Thoracic aorta (tissue), 2 donors: ENCODE measurements at regions not wholly inside any gene's neighbourhood (a gene's known extent, or its start where the extent isn't known, plus 50 kb on each side); places are given as distances from the start of the nearest gene placed in this dataset.

ENCODE experiments used
- ATAC-seq: fragments of 150-250 bp; one replicate; pipeline ENCODE4 v1.8.0; 2017; ENCODE audit warnings: low read depth; ENCODE audit not compliant: insufficient number of reproducible peaks, low FRiP score
- DNase-seq: peaks from one replicate; pipeline ENCODE4 v3.0.0-alpha.2; 2020; ENCODE audit warnings: low spot score
- H3K27ac ChIP-seq, 2 donors: fragments of 200-600 bp; sonication (generic); 1 replicate in 1 of 2; 2 replicates in 1 of 2; pipeline ENCODE4 v1.5.1; 2016; ENCODE audit warnings: mild to moderate bottlenecking in 2 of 2, moderate library complexity in 2 of 2
- H3K27me3 ChIP-seq: fragments of 200-600 bp; sonication (generic); replicated peaks from 2 replicates; pipeline ENCODE4 v1.6.0; 2016; ENCODE audit warnings: mild to moderate bottlenecking; ENCODE audit not compliant: insufficient read depth
- H3K36me3 ChIP-seq: fragments of 200-600 bp; sonication (generic); one replicate; pipeline ENCODE4 v1.5.1; 2016
- H3K4me1 ChIP-seq, 2 donors: fragments of 200-600 bp; sonication (generic); 1 replicate in 1 of 2; 2 replicates in 1 of 2; pipeline versions ENCODE4 v1.5.1 to v1.6.0; 2016; ENCODE audit warnings: low read depth in 2 of 2, mild to moderate bottlenecking in 1 of 2; ENCODE audit not compliant: control insufficient read depth in 1 of 2
- H3K4me3 ChIP-seq: fragments of 200-600 bp; sonication (generic); 2 replicates; pipeline ENCODE4 v1.5.1; 2016; ENCODE audit warnings: mild to moderate bottlenecking
- H3K9me3 ChIP-seq: fragments of 200-600 bp; sonication (generic); 2 replicates; pipeline ENCODE4 v1.5.1; 2016
- TF ChIP-seq, protein P1 (sequence below): fragments of 200-600 bp; sonication (generic); IDR thresholded peaks from one replicate; pipeline ENCODE4 v1.5.1; 2019; ENCODE audit warnings: antibody characterized with exemption

DNA sequence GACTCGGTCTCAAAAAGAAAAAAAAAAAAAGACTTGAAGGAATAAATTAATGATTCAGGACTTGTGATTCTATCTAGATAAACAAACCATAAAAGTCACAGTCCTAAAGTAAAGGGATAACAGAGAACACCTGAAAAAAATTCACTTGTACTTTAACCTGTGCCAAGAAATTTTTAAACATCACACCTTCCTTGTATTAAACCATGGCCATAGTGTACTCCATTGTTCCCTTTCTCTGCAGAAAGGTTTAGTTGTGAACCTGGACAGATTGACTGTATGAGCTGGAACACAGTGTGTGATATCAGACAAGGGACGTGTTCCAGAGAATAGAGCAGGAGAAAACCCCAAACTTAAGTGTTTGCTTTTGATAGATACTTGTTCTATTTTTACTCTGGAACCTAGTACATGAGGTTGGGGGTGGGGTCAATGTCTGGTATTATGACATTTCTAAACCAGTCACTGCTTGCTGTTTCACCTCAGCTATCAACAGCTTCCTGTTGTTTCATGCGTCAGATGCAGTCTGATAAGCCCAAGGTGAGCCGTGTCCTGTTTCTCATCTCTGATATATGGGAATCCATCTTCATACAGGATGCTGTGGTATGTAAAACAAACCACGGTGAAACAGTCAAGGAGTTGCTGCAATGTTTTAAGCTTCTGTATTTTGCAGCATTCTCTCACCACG lies 62.5 kb upstream of the ITGA1 start:
- H3K9me3 ChIP-seq: no peaks in the 10 kb centered on the region
- no peaks in the 10 kb centered on the region for H3K27me3 ChIP-seq
- H3K4me3 ChIP-seq: no peak overlapping the region
- no peaks in the 10 kb centered on the region for H3K36me3 ChIP-seq
- TF ChIP-seq, protein P1, sequence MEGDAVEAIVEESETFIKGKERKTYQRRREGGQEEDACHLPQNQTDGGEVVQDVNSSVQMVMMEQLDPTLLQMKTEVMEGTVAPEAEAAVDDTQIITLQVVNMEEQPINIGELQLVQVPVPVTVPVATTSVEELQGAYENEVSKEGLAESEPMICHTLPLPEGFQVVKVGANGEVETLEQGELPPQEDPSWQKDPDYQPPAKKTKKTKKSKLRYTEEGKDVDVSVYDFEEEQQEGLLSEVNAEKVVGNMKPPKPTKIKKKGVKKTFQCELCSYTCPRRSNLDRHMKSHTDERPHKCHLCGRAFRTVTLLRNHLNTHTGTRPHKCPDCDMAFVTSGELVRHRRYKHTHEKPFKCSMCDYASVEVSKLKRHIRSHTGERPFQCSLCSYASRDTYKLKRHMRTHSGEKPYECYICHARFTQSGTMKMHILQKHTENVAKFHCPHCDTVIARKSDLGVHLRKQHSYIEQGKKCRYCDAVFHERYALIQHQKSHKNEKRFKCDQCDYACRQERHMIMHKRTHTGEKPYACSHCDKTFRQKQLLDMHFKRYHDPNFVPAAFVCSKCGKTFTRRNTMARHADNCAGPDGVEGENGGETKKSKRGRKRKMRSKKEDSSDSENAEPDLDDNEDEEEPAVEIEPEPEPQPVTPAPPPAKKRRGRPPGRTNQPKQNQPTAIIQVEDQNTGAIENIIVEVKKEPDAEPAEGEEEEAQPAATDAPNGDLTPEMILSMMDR: no peak
- DNase-seq (no peak), ATAC-seq (no peak)
- peaks cover 13 to 38% of the 10 kb centered on the region in 2 donors for H3K4me1 ChIP-seq
- peak overlapping the region in 1 of 2 donors; percentile 36 for H3K27ac ChIP-seq

DNA sequence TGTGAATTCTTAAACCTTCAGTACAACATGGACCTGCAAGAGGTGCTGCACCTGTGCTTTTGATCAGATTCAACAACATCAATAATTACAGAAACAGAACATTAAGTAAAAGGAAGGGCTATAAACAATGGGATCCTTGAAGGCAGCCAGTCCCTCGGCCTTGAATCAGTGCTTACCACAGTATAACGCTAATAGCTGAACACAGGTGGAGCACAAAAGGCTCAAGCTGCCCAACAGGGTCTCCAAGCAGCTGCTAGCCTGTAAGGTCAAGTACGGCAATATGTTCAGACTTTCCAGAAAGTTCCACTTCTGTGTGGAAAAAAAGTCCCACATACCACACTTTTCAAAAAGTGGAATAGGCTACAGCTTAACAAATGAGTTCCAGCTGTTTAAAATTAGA lies 61.9 kb upstream of the ITGA1 start:
- no peaks in the 10 kb centered on the region for H3K9me3 ChIP-seq
- ATAC-seq: no peak
- TF ChIP-seq, protein P1: no peak
- peak overlapping the region in 1 of 2 donors; percentile 36 for H3K27ac ChIP-seq
- no peak for DNase-seq
- no peak overlapping the region for H3K4me3 ChIP-seq
- H3K36me3 ChIP-seq: no peaks in the 10 kb centered on the region
- peaks cover 13 to 38% of the 10 kb centered on the region in 2 donors for H3K4me1 ChIP-seq
- H3K27me3 ChIP-seq: no peaks in the 10 kb centered on the region

DNA sequence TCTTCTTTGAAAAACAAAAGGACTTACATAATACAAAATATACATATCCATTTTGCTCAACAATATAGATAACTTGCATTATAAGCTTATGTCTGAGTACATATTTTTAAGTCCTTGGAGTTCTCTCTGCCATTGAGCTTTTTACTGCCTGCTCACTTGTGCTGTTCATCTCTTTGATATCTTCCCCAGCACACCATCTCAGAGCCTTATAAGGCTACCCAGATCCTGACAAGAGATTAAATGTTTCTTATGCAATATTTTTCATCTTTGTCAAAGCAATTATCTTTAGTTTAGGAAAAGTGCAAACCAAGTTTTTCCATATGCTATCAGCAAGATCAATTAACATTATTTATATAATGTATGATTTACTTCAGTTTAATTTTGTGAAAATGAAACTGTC lies 60.7 kb upstream of the ITGA1 start:
- TF ChIP-seq, protein P1: no peak
- no peaks in the 10 kb centered on the region for H3K36me3 ChIP-seq
- no peaks in the 10 kb centered on the region for H3K27me3 ChIP-seq
- peak overlapping the region in 1 of 2 donors; percentile 54 for H3K27ac ChIP-seq
- H3K4me1 ChIP-seq: peaks cover 13 to 38% of the 10 kb centered on the region in 2 donors
- no peak for DNase-seq
- no peaks in the 10 kb centered on the region for H3K9me3 ChIP-seq
- H3K4me3 ChIP-seq: no peak overlapping the region
- ATAC-seq: no peak

DNA sequence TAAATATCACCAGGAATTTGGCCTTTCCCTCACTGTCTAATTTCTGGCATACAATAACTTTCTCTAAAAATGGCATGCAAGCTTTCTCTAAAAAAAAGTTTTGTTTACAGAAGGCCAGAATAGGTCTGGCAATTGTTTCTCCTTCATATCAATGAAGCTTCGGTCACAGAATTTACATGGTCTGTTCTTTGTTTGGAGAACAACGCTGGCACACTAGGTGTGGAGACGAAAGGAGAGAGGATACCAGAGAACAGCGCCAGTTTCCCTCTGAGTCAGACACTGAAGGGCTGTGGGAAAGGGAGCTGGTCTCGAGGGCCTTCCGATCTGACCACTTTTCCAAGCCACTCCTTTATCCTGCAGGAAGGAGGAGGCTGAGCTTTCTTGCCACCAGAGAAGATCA lies 60.1 kb upstream of the ITGA1 start:
- no peaks in the 10 kb centered on the region for H3K27me3 ChIP-seq
- H3K27ac ChIP-seq: peak overlapping the region; percentile 44 to 54
- peak overlapping the region; percentile 32 for H3K4me3 ChIP-seq
- TF ChIP-seq, protein P1: no peak
- ATAC-seq: peak; percentile 35
- peaks cover 13 to 38% of the 10 kb centered on the region in 2 donors for H3K4me1 ChIP-seq
- DNase-seq: no peak
- no peaks in the 10 kb centered on the region for H3K9me3 ChIP-seq
- no peaks in the 10 kb centered on the region for H3K36me3 ChIP-seq

DNA sequence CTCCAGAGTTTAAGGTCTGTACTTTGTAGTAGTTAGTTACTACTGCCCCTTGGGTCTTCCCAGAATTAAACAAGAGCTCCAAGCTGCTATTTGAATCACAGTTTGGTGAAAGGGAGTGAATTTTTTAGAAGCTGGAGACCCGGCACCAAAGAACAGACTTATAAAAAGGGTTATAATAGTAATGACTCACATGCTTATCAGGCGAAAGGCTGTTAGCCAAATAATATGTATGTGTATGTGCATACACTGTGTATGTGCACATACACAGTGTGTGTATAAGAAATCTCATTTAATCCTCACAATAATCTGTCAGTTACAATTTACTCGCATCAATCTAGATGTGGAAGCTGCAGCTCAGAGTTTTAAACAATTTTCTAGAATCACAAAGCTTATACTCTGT lies 59.5 kb upstream of the ITGA1 start:
- Histone ChIP-seq H3K4me1 (peaks cover 13 to 38% of the 10 kb centered on the region in 2 donors), H3K27ac (peak overlapping the region in 1 of 2 donors; percentile 54), H3K27me3 (no peaks in the 10 kb centered on the region), H3K36me3 (no peaks in the 10 kb centered on the region), H3K4me3 (no peak overlapping the region), H3K9me3 (no peaks in the 10 kb centered on the region)
- no peak for DNase-seq
- no peak for ATAC-seq
- TF ChIP-seq, protein P1: no peak
